NB4 (cell line): ENCODE measurements at regions not wholly inside any gene's neighbourhood (a gene's known extent, or its start where the extent isn't known, plus 50 kb on each side); places are given as distances from the start of the nearest gene placed in this dataset.

Experiments used
- MYC ChIP-seq: IDR thresholded peaks from 2 replicates; pipeline ENCODE4 v1.6.1; 2011; ENCODE audit warnings: low read depth, low read length
- POLR2A ChIP-seq: IDR thresholded peaks from 2 replicates; pipeline ENCODE4 v1.6.1; 2011; ENCODE audit warnings: mild to moderate bottlenecking; ENCODE audit not compliant: insufficient read length; ENCODE audit errors: extremely low read depth
- TF ChIP-seq, protein P1 (sequence below): IDR thresholded peaks from one replicate; pipeline ENCODE4 v1.5.1; 2012; ENCODE audit warnings: low read depth, low read length

DNA sequence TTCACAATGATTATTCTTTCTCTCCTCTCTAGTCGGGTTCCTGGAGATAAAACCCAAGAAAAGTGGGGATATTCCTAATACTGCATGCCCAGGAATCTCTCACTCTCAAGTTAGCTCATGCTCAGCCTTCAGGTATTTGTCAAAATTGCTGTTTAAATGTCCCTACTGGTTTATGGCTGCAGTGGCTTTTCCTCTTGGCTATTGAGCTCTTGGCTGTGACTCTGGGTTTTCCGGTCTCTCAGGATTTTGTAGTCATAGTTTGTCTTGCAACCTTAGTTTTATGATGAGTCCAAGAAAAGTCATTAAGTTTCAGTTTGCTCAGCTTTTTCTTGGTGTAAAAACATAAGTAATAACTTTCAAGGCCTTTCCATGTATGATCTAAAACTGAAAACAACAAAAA, 820.7 kb upstream of the HS6ST1 start:
- TF ChIP-seq, protein P1, sequence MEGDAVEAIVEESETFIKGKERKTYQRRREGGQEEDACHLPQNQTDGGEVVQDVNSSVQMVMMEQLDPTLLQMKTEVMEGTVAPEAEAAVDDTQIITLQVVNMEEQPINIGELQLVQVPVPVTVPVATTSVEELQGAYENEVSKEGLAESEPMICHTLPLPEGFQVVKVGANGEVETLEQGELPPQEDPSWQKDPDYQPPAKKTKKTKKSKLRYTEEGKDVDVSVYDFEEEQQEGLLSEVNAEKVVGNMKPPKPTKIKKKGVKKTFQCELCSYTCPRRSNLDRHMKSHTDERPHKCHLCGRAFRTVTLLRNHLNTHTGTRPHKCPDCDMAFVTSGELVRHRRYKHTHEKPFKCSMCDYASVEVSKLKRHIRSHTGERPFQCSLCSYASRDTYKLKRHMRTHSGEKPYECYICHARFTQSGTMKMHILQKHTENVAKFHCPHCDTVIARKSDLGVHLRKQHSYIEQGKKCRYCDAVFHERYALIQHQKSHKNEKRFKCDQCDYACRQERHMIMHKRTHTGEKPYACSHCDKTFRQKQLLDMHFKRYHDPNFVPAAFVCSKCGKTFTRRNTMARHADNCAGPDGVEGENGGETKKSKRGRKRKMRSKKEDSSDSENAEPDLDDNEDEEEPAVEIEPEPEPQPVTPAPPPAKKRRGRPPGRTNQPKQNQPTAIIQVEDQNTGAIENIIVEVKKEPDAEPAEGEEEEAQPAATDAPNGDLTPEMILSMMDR = no peak
- TF ChIP-seq POLR2A (no peak), MYC (no peak)
